Hepatocyte (in vitro differentiated cells): ENCODE measurements at regions not wholly inside any gene's neighbourhood (a gene's known extent, or its start where the extent isn't known, plus 50 kb on each side); places are given as distances from the start of the nearest gene placed in this dataset.

ENCODE experiments used
- DNase-seq: peaks from one replicate; pipeline ENCODE4 v3.0.0-alpha.2; 2016; ENCODE audit warnings: low spot score
- H2AFZ ChIP-seq: fragments of 200-600 bp; sonication (generic); 2 replicates; pipeline ENCODE4 v1.6.0; 2016; ENCODE audit warnings: antibody characterized with exemption, mild to moderate bottlenecking
- H3K27ac ChIP-seq: fragments of 200-600 bp; sonication (generic); 2 replicates; pipeline ENCODE4 v1.5.1; 2016; ENCODE audit warnings: mild to moderate bottlenecking
- H3K27me3 ChIP-seq: fragments of 200-600 bp; sonication (generic); 2 replicates; pipeline ENCODE4 v1.6.1; 2016
- H3K36me3 ChIP-seq: fragments of 200-600 bp; sonication (generic); replicated peaks from 2 replicates; pipeline ENCODE4 v1.5.1; 2016; ENCODE audit warnings: low read depth; ENCODE audit not compliant: insufficient read depth
- H3K4me1 ChIP-seq: fragments of 200-600 bp; sonication (generic); 2 replicates; pipeline ENCODE4 v1.5.1; 2016; ENCODE audit warnings: mild to moderate bottlenecking, moderate library complexity; ENCODE audit not compliant: insufficient read depth
- H3K4me2 ChIP-seq: fragments of 200-600 bp; sonication (generic); 2 replicates; pipeline ENCODE4 v1.6.0; 2016
- H3K4me3 ChIP-seq: fragments of 200-600 bp; sonication (generic); 2 replicates; pipeline ENCODE4 v1.5.1; 2016; ENCODE audit warnings: mild to moderate bottlenecking
- H3K79me2 ChIP-seq: fragments of 200-600 bp; sonication (generic); 2 replicates; pipeline ENCODE4 v1.6.0; 2017; ENCODE audit warnings: mild to moderate bottlenecking
- H3K9me2 ChIP-seq: fragments of 200-600 bp; sonication (generic); replicated peaks from 2 replicates; pipeline ENCODE4 v1.6.0; 2017; ENCODE audit warnings: mild to moderate bottlenecking; ENCODE audit not compliant: insufficient read depth
- H3K9me3 ChIP-seq: fragments of 200-600 bp; sonication (generic); 2 replicates; pipeline ENCODE4 v1.5.1; 2016; ENCODE audit warnings: low read depth, mild to moderate bottlenecking
- H4K20me1 ChIP-seq: fragments of 200-600 bp; sonication (generic); 2 replicates; pipeline ENCODE4 v1.6.0; 2016; ENCODE audit warnings: mild to moderate bottlenecking; ENCODE audit not compliant: insufficient read depth, poor library complexity, severe bottlenecking
- EZH2 ChIP-seq: fragments of 200-600 bp; sonication (generic); IDR thresholded peaks from 2 replicates; pipeline ENCODE4 v1.6.1; 2016; ENCODE audit warnings: antibody characterized with exemption, mild to moderate bottlenecking, borderline replicate concordance
- EZH2phosphoT487 ChIP-seq: fragments of 200-600 bp; sonication (generic); IDR thresholded peaks from one replicate; pipeline ENCODE4 v1.6.1; 2018; ENCODE audit warnings: antibody characterized with exemption, mild to moderate bottlenecking, low read depth, moderate library complexity; ENCODE audit not compliant: unreplicated experiment, severe bottlenecking
- WGBS: methylation state at CpG from one replicate; pipeline ENCODE4 v1.1.6; 2016; ENCODE audit warnings: low lambda C conversion rate; ENCODE audit errors: missing lambda C conversion rate; 5-methylcytosine and 5-hydroxymethylcytosine counted together
- TF ChIP-seq, protein P1 (sequence below): fragments of 200-600 bp; sonication (generic); IDR thresholded peaks from 2 replicates; pipeline ENCODE4 v1.5.1; 2016; ENCODE audit warnings: antibody characterized with exemption, mild to moderate bottlenecking; ENCODE audit not compliant: poor library complexity

DNA sequence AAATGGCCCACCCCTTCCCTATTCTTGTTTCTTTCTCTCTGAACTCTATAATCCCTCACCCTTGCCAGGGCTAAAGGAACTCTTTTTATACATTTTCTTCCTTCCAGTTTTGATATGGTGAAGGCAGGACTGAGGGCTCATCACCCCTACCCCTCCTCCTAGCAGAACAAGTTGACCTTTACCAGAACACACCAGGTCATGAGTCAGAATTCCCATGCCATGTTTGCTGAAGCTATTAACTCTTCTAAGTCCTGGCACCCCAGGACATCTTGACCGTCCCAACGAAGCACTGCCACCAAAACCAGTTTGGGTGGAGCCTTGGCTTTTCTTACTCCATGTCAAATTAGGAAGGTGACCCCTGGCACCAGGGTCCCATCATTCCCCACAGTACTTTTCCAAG lies 57.5 kb upstream of the DYNLT3 start:
- no peaks in the 10 kb centered on the region for H3K9me2 ChIP-seq
- H3K79me2 ChIP-seq, result no peaks in the 10 kb centered on the region
- no peaks in the 10 kb centered on the region for H3K36me3 ChIP-seq
- 71% methylated on average over 2 of the region's 2 CpGs for WGBS
- no peak overlapping the region for H2AFZ ChIP-seq
- TF ChIP-seq, protein P1, sequence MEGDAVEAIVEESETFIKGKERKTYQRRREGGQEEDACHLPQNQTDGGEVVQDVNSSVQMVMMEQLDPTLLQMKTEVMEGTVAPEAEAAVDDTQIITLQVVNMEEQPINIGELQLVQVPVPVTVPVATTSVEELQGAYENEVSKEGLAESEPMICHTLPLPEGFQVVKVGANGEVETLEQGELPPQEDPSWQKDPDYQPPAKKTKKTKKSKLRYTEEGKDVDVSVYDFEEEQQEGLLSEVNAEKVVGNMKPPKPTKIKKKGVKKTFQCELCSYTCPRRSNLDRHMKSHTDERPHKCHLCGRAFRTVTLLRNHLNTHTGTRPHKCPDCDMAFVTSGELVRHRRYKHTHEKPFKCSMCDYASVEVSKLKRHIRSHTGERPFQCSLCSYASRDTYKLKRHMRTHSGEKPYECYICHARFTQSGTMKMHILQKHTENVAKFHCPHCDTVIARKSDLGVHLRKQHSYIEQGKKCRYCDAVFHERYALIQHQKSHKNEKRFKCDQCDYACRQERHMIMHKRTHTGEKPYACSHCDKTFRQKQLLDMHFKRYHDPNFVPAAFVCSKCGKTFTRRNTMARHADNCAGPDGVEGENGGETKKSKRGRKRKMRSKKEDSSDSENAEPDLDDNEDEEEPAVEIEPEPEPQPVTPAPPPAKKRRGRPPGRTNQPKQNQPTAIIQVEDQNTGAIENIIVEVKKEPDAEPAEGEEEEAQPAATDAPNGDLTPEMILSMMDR, result no peak
- TF ChIP-seq EZH2phosphoT487 (no peak), EZH2 (no peak)
- no peaks in the 10 kb centered on the region for H4K20me1 ChIP-seq
- DNase-seq, result no peak
- no peaks in the 10 kb centered on the region for H3K9me3 ChIP-seq
- H3K4me1 ChIP-seq, result no peaks in the 10 kb centered on the region
- no peak overlapping the region for H3K4me2 ChIP-seq
- H3K27ac ChIP-seq, result no peak overlapping the region
- no peaks in the 10 kb centered on the region for H3K27me3 ChIP-seq
- no peak overlapping the region for H3K4me3 ChIP-seq

GRCh38 chrX:37905436-37906147 lies 58.2 kb upstream of the DYNLT3 start:
- 39% methylated on average over 29 of the region's 36 CpGs for WGBS
- peak overlapping the region; percentile 16 for H3K4me3 ChIP-seq
- H2AFZ ChIP-seq, result peak overlapping the region; percentile 20
- no peaks in the 10 kb centered on the region for H3K27me3 ChIP-seq
- DNase-seq, result peak; percentile 63
- no peaks in the 10 kb centered on the region for H3K9me2 ChIP-seq
- no peaks in the 10 kb centered on the region for H4K20me1 ChIP-seq
- TF ChIP-seq EZH2phosphoT487, result no peak
- no peak for TF ChIP-seq EZH2
- TF ChIP-seq, protein P1, result peak; percentile 23
- no peaks in the 10 kb centered on the region for H3K9me3 ChIP-seq
- peak overlapping the region; percentile 82 for H3K4me2 ChIP-seq
- H3K36me3 ChIP-seq, result no peaks in the 10 kb centered on the region
- H3K27ac ChIP-seq, result no peak overlapping the region
- H3K79me2 ChIP-seq, result no peaks in the 10 kb centered on the region
- no peaks in the 10 kb centered on the region for H3K4me1 ChIP-seq

DNA sequence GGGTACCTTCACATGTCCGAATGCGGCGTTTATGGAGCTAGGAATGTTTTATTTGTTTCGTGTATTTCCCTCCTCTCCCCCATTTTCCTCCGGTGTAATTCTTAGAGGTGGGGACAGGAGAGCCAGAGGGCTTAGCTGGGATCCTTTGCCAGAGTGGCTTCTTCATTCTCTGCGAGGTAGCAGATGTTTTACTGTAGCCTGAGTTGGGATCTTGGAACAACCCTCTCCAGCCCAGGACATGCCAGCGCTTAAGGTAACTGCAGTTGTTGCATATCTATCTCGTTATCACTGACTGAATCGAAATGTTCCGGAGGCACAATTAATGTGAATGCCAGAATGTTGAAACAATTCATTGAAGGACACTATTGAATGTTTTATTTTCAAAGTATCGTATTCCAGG lies 59.0 kb upstream of the DYNLT3 start:
- TF ChIP-seq, protein P1, result no peak
- TF ChIP-seq EZH2 (no peak), EZH2phosphoT487 (no peak)
- H3K9me2 ChIP-seq, result no peaks in the 10 kb centered on the region
- no peak overlapping the region for H3K27ac ChIP-seq
- no peaks in the 10 kb centered on the region for H3K9me3 ChIP-seq
- no peaks in the 10 kb centered on the region for H3K79me2 ChIP-seq
- peak overlapping the region; percentile 20 for H2AFZ ChIP-seq
- DNase-seq, result no peak
- no peaks in the 10 kb centered on the region for H3K36me3 ChIP-seq
- peak overlapping the region; percentile 82 for H3K4me2 ChIP-seq
- H3K4me3 ChIP-seq, result peak overlapping the region; percentile 16
- WGBS, result 40% methylated on average over 11 of the region's 11 CpGs
- H3K27me3 ChIP-seq, result no peaks in the 10 kb centered on the region
- no peaks in the 10 kb centered on the region for H4K20me1 ChIP-seq
- H3K4me1 ChIP-seq, result no peaks in the 10 kb centered on the region

GRCh38 chrX:37910186-37910585 lies 62.8 kb upstream of the DYNLT3 start:
- Histone ChIP-seq H3K27me3 (no peaks in the 10 kb centered on the region), H3K79me2 (no peaks in the 10 kb centered on the region), H2AFZ (no peak overlapping the region), H3K27ac (no peak overlapping the region), H3K9me2 (no peaks in the 10 kb centered on the region), H4K20me1 (no peaks in the 10 kb centered on the region), H3K4me1 (no peaks in the 10 kb centered on the region), H3K9me3 (no peaks in the 10 kb centered on the region), H3K4me3 (no peak overlapping the region), H3K36me3 (no peaks in the 10 kb centered on the region), H3K4me2 (no peak overlapping the region)
- WGBS, result 100% methylated on average over 1 of the region's 1 CpG
- no peak for DNase-seq
- TF ChIP-seq EZH2phosphoT487 (no peak), EZH2 (no peak)
- TF ChIP-seq, protein P1, result no peak
